ENCODE measurements at regions not wholly inside any gene's neighbourhood (a gene's known extent, or its start where the extent isn't known, plus 50 kb on each side); places are given as distances from the start of the nearest gene placed in this dataset.

DNA sequence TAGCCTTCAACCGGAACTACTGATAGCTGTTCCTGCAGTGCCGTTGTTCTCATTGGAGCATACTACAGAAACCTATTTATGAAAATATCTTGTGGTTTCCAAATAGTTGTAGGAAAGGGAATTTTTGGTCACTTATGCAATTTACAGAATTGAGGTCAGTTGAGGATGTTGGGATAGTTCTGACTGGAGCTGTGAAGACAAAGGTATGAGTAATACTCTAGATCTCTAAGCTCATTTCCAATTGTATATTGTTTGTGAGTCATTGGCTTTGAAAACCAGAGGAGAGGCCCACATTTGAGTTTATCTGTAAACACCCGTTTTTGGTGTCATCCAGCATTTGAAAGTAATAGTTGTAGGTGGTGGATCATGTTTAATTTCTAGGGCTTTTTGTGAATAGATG lies 561.3 kb upstream of the WWC1 start:
- Histone ChIP-seq H3K4me3 (replicated peaks in 1 of 3; ENCODE audit: low read depth in 2 of 3, low read length in 3 of 3) (no peak overlapping the region), H3K4me2 (replicated peaks; ENCODE audit: extremely low read depth, low read length, poor library complexity, severe bottlenecking) (no peak overlapping the region), H3K27ac (ENCODE audit: low read depth in 1 of 2, low read length in 2 of 2) (no peak overlapping the region), H3K4me1 (ENCODE audit: control insufficient read depth in 1 of 2, insufficient read depth in 2 of 2, low read length in 2 of 2) (no peaks in the 10 kb centered on the region), H3K79me2 (ENCODE audit: insufficient read depth, low read length) (no peaks in the 10 kb centered on the region), H3K36me3 (replicated peaks in 1 of 2; ENCODE audit: control insufficient read depth in 1 of 2, insufficient read depth in 2 of 2, low read length in 2 of 2) (no peaks in the 10 kb centered on the region), H3K27me3 (ENCODE audit: control insufficient read depth in 2 of 2, insufficient read depth in 2 of 2, low read length in 2 of 2) (no peaks in the 10 kb centered on the region), H2AFZ (ENCODE audit: insufficient read depth, low read depth, low read length, poor library complexity, severe bottlenecking) (no peak overlapping the region), H4K20me1 (ENCODE audit: insufficient read depth, low read length) (no peaks in the 10 kb centered on the region), H3K9me3 (replicated peaks in 1 of 2; ENCODE audit: control insufficient read depth in 1 of 2, insufficient read depth in 1 of 2, low read length in 2 of 2) (no peaks in the 10 kb centered on the region), H3K9ac (ENCODE audit: insufficient read depth, low read length, poor library complexity, severe bottlenecking) (no peak overlapping the region)
- no peak for TF ChIP-seq CTCF (IDR thresholded peaks at IDR 0.05)
- no CpG with 5 or more reads among the region's 3 CpGs for WGBS (ENCODE audit: insufficient coverage)
- H3K9me3 Mint-ChIP-seq: peaks cover 0 to 1% (median 0%) of the 10 kb centered on the region in 7 donors
- H3K36me3 Mint-ChIP-seq: no peaks in the 10 kb centered on the region
- intact Hi-C loops (cut with micrococcal nuclease): no loop called here
- no peak overlapping the region for H3K4me3 Mint-ChIP-seq
- no peaks in the 10 kb centered on the region for H3K27me3 Mint-ChIP-seq (ENCODE audit: low read depth in 3 of 3)
- H3K4me1 Mint-ChIP-seq: no peaks in the 10 kb centered on the region
- peak in 1 of 3 donors; percentile 10 for DNase-seq
- no peak overlapping the region for H3K27ac Mint-ChIP-seq

DNA sequence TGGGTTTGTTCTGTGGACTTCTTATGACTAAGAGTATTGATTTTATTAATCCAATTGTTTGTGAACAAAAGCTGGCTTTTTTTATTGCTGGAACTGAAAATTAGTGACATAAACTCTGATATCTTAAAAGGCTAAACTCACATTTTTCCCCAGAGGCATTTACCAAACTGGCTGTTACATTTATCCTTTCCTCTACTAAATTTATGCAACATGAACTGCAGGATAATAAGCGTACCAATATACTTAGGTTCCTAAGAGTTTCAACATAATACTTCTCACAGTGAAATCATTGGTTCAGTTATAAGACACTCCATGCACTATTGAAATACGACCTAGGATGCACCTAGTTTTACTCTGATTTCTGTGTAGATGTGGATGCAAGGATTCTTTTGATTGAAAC lies 560.8 kb upstream of the WWC1 start:
- no peak for DNase-seq
- Histone ChIP-seq H3K4me3 (replicated peaks in 1 of 3; ENCODE audit: low read depth in 2 of 3, low read length in 3 of 3) (no peak overlapping the region), H3K27me3 (ENCODE audit: control insufficient read depth in 2 of 2, insufficient read depth in 2 of 2, low read length in 2 of 2) (no peaks in the 10 kb centered on the region), H2AFZ (ENCODE audit: insufficient read depth, low read depth, low read length, poor library complexity, severe bottlenecking) (no peak overlapping the region), H3K4me2 (replicated peaks; ENCODE audit: extremely low read depth, low read length, poor library complexity, severe bottlenecking) (no peak overlapping the region), H3K79me2 (ENCODE audit: insufficient read depth, low read length) (no peaks in the 10 kb centered on the region), H3K9ac (ENCODE audit: insufficient read depth, low read length, poor library complexity, severe bottlenecking) (no peak overlapping the region), H3K4me1 (ENCODE audit: control insufficient read depth in 1 of 2, insufficient read depth in 2 of 2, low read length in 2 of 2) (no peaks in the 10 kb centered on the region), H4K20me1 (ENCODE audit: insufficient read depth, low read length) (no peaks in the 10 kb centered on the region), H3K27ac (ENCODE audit: low read depth in 1 of 2, low read length in 2 of 2) (no peak overlapping the region), H3K9me3 (replicated peaks in 1 of 2; ENCODE audit: control insufficient read depth in 1 of 2, insufficient read depth in 1 of 2, low read length in 2 of 2) (no peaks in the 10 kb centered on the region), H3K36me3 (replicated peaks in 1 of 2; ENCODE audit: control insufficient read depth in 1 of 2, insufficient read depth in 2 of 2, low read length in 2 of 2) (no peaks in the 10 kb centered on the region)
- H3K9me3 Mint-ChIP-seq: peaks cover 0 to 3% (median 0%) of the 10 kb centered on the region in 7 donors
- no peaks in the 10 kb centered on the region for H3K36me3 Mint-ChIP-seq
- peaks cover 0 to 2% (median 0%) of the 10 kb centered on the region in 3 donors for H3K27me3 Mint-ChIP-seq (ENCODE audit: low read depth in 3 of 3)
- no CpG with 5 or more reads among the region's 2 CpGs for WGBS (ENCODE audit: insufficient coverage)
- TF ChIP-seq CTCF (IDR thresholded peaks at IDR 0.05): no peak
- intact Hi-C loops (cut with micrococcal nuclease): no loop called here
- no peak overlapping the region for H3K27ac Mint-ChIP-seq
- no peaks in the 10 kb centered on the region for H3K4me1 Mint-ChIP-seq
- no peak overlapping the region for H3K4me3 Mint-ChIP-seq

All from CD14-positive monocyte (primary cell).